ENCODE measurements at regions not wholly inside any gene's neighbourhood (a gene's known extent, or its start where the extent isn't known, plus 50 kb on each side); places are given as distances from the start of the nearest gene placed in this dataset.
A peak's percentile ranks its signal among the peaks of the same experiment; 100 is the strongest.
"Not testable (repeated sequence)": the region's sequence is repeated elsewhere in the genome, so short reads cannot be mapped to it uniquely, and the experiment has no call there.

DNA sequence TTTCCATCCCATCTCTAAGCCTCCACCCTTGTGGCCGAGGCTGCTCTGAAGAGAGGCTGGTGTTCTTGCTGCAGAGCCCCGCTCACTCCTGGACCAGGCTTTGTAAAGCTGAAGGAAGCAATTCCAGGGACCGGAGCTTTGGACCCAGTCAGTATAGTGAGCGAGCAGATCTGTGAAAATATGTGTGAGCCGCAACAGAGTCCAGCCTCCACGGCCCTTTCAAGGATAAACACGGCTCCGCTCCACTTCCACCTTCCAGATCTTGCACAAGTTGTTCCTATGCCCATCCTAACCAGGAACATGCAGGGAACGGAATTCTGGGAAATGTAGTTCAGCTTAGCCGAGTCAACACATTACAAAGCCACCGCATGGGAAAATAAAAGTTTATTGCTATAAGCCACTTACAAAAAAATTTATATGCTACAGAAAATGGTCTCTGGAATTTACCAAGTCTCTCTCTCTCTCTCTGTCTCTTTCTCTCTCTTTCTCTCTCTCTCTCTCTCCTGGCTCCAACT, 151.7 kb upstream of the ZNF521 start:
- Histone ChIP-seq H3K9me3 (ENCODE audit: control insufficient read depth in 5 of 5, low read length in 5 of 5) (peaks cover 0 to 7% (median 0%) of the 10 kb centered on the region in 5 donors), H3K9ac (ENCODE audit: low read length in 5 of 5) (peak overlapping the region in 4 of 5 donors; percentile 1 to 59 (median 48)), H3K36me3 (ENCODE audit: control insufficient read depth in 5 of 5, insufficient read depth in 5 of 5, low read length in 5 of 5) (no peaks in the 10 kb centered on the region), H3K27me3 (ENCODE audit: control insufficient read depth in 5 of 5, insufficient read depth in 4 of 5, low read length in 5 of 5) (no peaks in the 10 kb centered on the region), H3K27ac (ENCODE audit: low read depth, low read length) (no peak overlapping the region), H3K4me3 (ENCODE audit: low read depth in 1 of 5, low read length in 5 of 5) (peak overlapping the region; percentile 58 to 88 (median 73)), H3K4me1 (ENCODE audit: control insufficient read depth in 5 of 5, insufficient read depth in 5 of 5, low read length in 5 of 5) (peaks cover 0 to 9% (median 4%) of the 10 kb centered on the region in 5 donors)

GRCh38 chr18:25497151-25497794, 145.3 kb upstream of the ZNF521 start:
- Histone ChIP-seq H3K4me3 (ENCODE audit: low read depth in 1 of 5, low read length in 5 of 5) (no peak overlapping the region), H3K27ac (ENCODE audit: low read depth, low read length) (no peak overlapping the region), H3K9ac (ENCODE audit: low read length in 5 of 5) (no peak overlapping the region), H3K4me1 (ENCODE audit: control insufficient read depth in 5 of 5, insufficient read depth in 5 of 5, low read length in 5 of 5) (no peaks in the 10 kb centered on the region), H3K36me3 (ENCODE audit: control insufficient read depth in 5 of 5, insufficient read depth in 5 of 5, low read length in 5 of 5) (no peaks in the 10 kb centered on the region), H3K9me3 (ENCODE audit: control insufficient read depth in 5 of 5, low read length in 5 of 5) (peaks cover 0 to 7% (median 0%) of the 10 kb centered on the region in 5 donors), H3K27me3 (ENCODE audit: control insufficient read depth in 5 of 5, insufficient read depth in 4 of 5, low read length in 5 of 5) (no peaks in the 10 kb centered on the region)

DNA sequence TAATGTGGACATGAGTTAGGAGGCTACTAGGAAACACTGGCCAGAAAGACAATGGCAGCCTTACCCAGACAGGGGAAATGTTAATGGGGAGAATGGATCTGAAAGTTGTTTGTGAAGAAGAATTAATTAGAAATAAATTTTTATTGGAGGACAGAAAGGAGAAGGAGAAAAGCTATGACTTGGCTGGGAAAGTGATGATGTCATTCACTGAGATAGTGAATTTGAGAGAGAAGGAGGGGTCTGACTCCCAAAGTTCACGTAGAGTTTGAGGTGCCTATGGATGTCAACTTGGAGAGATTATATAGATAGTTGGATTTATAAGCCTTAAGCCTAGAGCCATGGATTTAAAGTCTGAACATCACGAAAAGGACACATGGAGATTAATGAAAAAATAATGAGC, 144.6 kb upstream of the ZNF521 start:
- Histone ChIP-seq H3K9me3 (ENCODE audit: control insufficient read depth in 5 of 5, low read length in 5 of 5) (peaks cover 0 to 7% (median 0%) of the 10 kb centered on the region in 5 donors), H3K9ac (ENCODE audit: low read length in 5 of 5) (no peak overlapping the region), H3K4me3 (ENCODE audit: low read depth in 1 of 5, low read length in 5 of 5) (no peak overlapping the region), H3K36me3 (ENCODE audit: control insufficient read depth in 5 of 5, insufficient read depth in 5 of 5, low read length in 5 of 5) (no peaks in the 10 kb centered on the region), H3K27ac (ENCODE audit: low read depth, low read length) (no peak overlapping the region), H3K4me1 (ENCODE audit: control insufficient read depth in 5 of 5, insufficient read depth in 5 of 5, low read length in 5 of 5) (no peaks in the 10 kb centered on the region), H3K27me3 (ENCODE audit: control insufficient read depth in 5 of 5, insufficient read depth in 4 of 5, low read length in 5 of 5) (no peaks in the 10 kb centered on the region)

DNA sequence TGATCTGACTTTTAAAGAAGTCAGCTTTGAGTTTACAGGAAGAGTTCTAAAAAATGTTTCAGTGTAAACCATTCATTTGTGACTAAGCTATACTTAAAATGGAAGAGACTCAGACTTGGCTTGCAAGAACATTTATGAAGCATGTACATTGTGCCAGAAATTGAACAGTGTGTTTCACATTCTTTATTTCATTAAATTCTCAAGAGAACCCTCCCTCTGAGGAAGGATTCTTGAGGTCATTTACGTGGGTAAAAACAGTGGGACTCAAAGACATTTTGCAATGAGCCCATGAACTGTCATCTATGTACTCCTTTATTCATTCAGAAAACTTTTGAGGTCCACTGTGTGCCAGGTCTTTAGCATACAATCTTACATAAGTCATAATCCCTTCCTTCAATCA, 143.6 kb upstream of the ZNF521 start:
- no peak overlapping the region for H3K27ac ChIP-seq (ENCODE audit: low read depth, low read length)
- H3K27me3 ChIP-seq (ENCODE audit: control insufficient read depth in 5 of 5, insufficient read depth in 4 of 5, low read length in 5 of 5), result no peaks in the 10 kb centered on the region
- no peaks in the 10 kb centered on the region for H3K36me3 ChIP-seq (ENCODE audit: control insufficient read depth in 5 of 5, insufficient read depth in 5 of 5, low read length in 5 of 5)
- H3K4me3 ChIP-seq (ENCODE audit: low read depth in 1 of 5, low read length in 5 of 5), result no peak overlapping the region
- no peak overlapping the region for H3K9ac ChIP-seq (ENCODE audit: low read length in 5 of 5)
- H3K4me1 ChIP-seq (ENCODE audit: control insufficient read depth in 5 of 5, insufficient read depth in 5 of 5, low read length in 5 of 5), result no peaks in the 10 kb centered on the region
- H3K9me3 ChIP-seq (ENCODE audit: control insufficient read depth in 5 of 5, low read length in 5 of 5), result peaks cover 0 to 7% (median 0%) of the 10 kb centered on the region in 5 donors

- Histone ChIP-seq H3K27ac (ENCODE audit: low read depth, low read length) (no peak overlapping the region), H3K36me3 (ENCODE audit: control insufficient read depth in 5 of 5, insufficient read depth in 5 of 5, low read length in 5 of 5) (no peaks in the 10 kb centered on the region), H3K4me3 (ENCODE audit: low read depth in 1 of 5, low read length in 5 of 5) (no peak overlapping the region), H3K9ac (ENCODE audit: low read length in 5 of 5) (no peak overlapping the region), H3K9me3 (ENCODE audit: control insufficient read depth in 5 of 5, low read length in 5 of 5) (peaks cover 0 to 7% (median 0%) of the 10 kb centered on the region in 5 donors), H3K27me3 (ENCODE audit: control insufficient read depth in 5 of 5, insufficient read depth in 4 of 5, low read length in 5 of 5) (no peaks in the 10 kb centered on the region), H3K4me1 (ENCODE audit: control insufficient read depth in 5 of 5, insufficient read depth in 5 of 5, low read length in 5 of 5) (no peaks in the 10 kb centered on the region)
These were observed 142.9 kb upstream of the ZNF521 start for GRCh38 chr18:25494888-25495287.

DNA sequence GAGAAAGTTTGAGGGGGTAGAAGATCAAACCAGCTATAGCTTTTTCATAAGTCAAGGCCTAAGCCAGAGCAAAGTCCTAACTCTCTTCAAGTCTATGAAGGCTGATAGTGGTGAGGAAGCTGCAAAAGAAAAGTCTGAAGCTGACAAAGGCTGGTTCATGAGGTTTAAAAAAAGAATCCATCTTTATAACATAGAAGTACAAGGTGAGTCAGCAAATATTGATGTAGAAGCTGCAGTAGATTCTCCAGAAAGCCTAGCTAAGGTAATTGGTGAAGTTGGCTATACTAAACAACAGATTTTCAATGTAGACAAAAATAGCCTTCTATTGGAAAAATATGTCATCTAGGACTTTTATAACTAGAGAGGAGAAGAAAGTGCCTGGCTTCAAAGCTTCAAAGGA, 141.4 kb upstream of the ZNF521 start:
- peaks cover 0 to 4% (median 0%) of the 10 kb centered on the region in 5 donors for H3K9me3 ChIP-seq (ENCODE audit: control insufficient read depth in 5 of 5, low read length in 5 of 5)
- H3K27ac ChIP-seq (ENCODE audit: low read depth, low read length), result no peak overlapping the region
- H3K4me3 ChIP-seq (ENCODE audit: low read depth in 1 of 5, low read length in 5 of 5), result no peak overlapping the region
- no peak overlapping the region for H3K9ac ChIP-seq (ENCODE audit: low read length in 5 of 5)
- H3K27me3 ChIP-seq (ENCODE audit: control insufficient read depth in 5 of 5, insufficient read depth in 4 of 5, low read length in 5 of 5), result no peaks in the 10 kb centered on the region
- H3K36me3 ChIP-seq (ENCODE audit: control insufficient read depth in 5 of 5, insufficient read depth in 5 of 5, low read length in 5 of 5), result no peaks in the 10 kb centered on the region
- H3K4me1 ChIP-seq (ENCODE audit: control insufficient read depth in 5 of 5, insufficient read depth in 5 of 5, low read length in 5 of 5), result no peaks in the 10 kb centered on the region

- Histone ChIP-seq H3K4me3 (ENCODE audit: low read depth in 1 of 5, low read length in 5 of 5) (no peak overlapping the region), H3K27me3 (ENCODE audit: control insufficient read depth in 5 of 5, insufficient read depth in 4 of 5, low read length in 5 of 5) (no peaks in the 10 kb centered on the region), H3K36me3 (ENCODE audit: control insufficient read depth in 5 of 5, insufficient read depth in 5 of 5, low read length in 5 of 5) (no peaks in the 10 kb centered on the region), H3K9ac (ENCODE audit: low read length in 5 of 5) (no peak overlapping the region), H3K9me3 (ENCODE audit: control insufficient read depth in 5 of 5, low read length in 5 of 5) (peaks cover 0 to 4% (median 0%) of the 10 kb centered on the region in 5 donors), H3K4me1 (ENCODE audit: control insufficient read depth in 5 of 5, insufficient read depth in 5 of 5, low read length in 5 of 5) (no peaks in the 10 kb centered on the region), H3K27ac (ENCODE audit: low read depth, low read length) (no peak overlapping the region)
These were observed 138.3 kb upstream of the ZNF521 start for GRCh38 chr18:25490316-25490715.

- Histone ChIP-seq H3K27me3 (ENCODE audit: control insufficient read depth in 5 of 5, insufficient read depth in 4 of 5, low read length in 5 of 5) (no peaks in the 10 kb centered on the region), H3K9ac (ENCODE audit: low read length in 5 of 5) (no peak overlapping the region), H3K27ac (ENCODE audit: low read depth, low read length) (no peak overlapping the region), H3K4me1 (ENCODE audit: control insufficient read depth in 5 of 5, insufficient read depth in 5 of 5, low read length in 5 of 5) (peaks cover 0 to 3% (median 0%) of the 10 kb centered on the region in 5 donors), H3K9me3 (ENCODE audit: control insufficient read depth in 5 of 5, low read length in 5 of 5) (peaks cover 0 to 5% (median 4%) of the 10 kb centered on the region in 5 donors), H3K4me3 (ENCODE audit: low read depth in 1 of 5, low read length in 5 of 5) (no peak overlapping the region), H3K36me3 (ENCODE audit: control insufficient read depth in 5 of 5, insufficient read depth in 5 of 5, low read length in 5 of 5) (no peaks in the 10 kb centered on the region)
These were observed 121.0 kb upstream of the ZNF521 start for GRCh38 chr18:25473008-25473407.

DNA sequence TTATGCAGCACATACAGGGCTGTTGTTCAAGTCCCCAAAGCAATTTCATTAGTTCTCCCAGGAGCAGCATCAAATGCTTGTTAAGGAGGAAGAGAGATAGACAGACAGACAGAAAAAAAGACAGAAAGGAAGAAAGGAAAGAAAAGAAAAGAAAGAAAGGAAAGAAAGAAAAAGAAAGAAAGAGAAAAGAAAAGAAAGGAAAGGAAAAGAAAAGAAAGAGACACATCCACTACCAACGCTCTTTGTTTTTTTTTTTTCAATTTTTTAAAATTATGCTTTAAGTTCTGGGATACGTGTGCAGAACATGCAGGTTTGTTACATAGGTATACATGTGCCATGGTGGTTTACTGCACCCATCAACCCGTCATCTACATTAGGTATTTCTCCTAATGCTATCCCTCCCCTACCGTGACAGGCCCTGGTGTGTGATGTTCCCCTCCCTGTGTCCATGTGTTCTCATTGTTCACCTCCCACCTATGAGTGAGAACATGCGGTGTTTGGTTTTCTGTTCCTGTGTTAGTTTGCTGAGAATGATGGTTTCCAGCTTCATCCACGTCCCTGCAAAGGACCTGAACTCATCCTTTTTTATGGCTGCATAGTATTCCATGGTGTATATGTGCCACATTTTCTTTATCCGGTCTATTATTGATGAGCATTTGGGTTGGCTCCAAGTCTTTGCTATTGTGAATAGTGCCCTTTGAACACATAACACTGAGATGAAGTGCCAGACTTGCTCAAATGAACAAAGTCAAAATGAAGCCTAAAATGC, 119.0 kb upstream of the ZNF521 start:
- peaks cover 0 to 18% (median 9%) of the 10 kb centered on the region in 5 donors for H3K4me1 ChIP-seq (ENCODE audit: control insufficient read depth in 5 of 5, insufficient read depth in 5 of 5, low read length in 5 of 5)
- not testable (repeated sequence) for H3K4me3 ChIP-seq (ENCODE audit: low read depth in 1 of 5, low read length in 5 of 5); H3K27me3 ChIP-seq (ENCODE audit: control insufficient read depth in 5 of 5, insufficient read depth in 4 of 5, low read length in 5 of 5)

GRCh38 chr18:25470062-25470461, 118.1 kb upstream of the ZNF521 start:
- Histone ChIP-seq H3K27ac (ENCODE audit: low read depth, low read length) (no peak overlapping the region), H3K4me1 (ENCODE audit: control insufficient read depth in 5 of 5, insufficient read depth in 5 of 5, low read length in 5 of 5) (peaks cover 0 to 18% (median 9%) of the 10 kb centered on the region in 5 donors), H3K9me3 (ENCODE audit: control insufficient read depth in 5 of 5, low read length in 5 of 5) (no peaks in the 10 kb centered on the region), H3K36me3 (ENCODE audit: control insufficient read depth in 5 of 5, insufficient read depth in 5 of 5, low read length in 5 of 5) (no peaks in the 10 kb centered on the region), H3K27me3 (ENCODE audit: control insufficient read depth in 5 of 5, insufficient read depth in 4 of 5, low read length in 5 of 5) (no peaks in the 10 kb centered on the region), H3K9ac (ENCODE audit: low read length in 5 of 5) (no peak overlapping the region), H3K4me3 (ENCODE audit: low read depth in 1 of 5, low read length in 5 of 5) (no peak overlapping the region)

More for the DNA sequence above, 119.0 kb upstream of the ZNF521 start:
- not testable (repeated sequence) for H3K27ac ChIP-seq (ENCODE audit: low read depth, low read length); H3K9ac ChIP-seq (ENCODE audit: low read length in 5 of 5); H3K36me3 ChIP-seq (ENCODE audit: control insufficient read depth in 5 of 5, insufficient read depth in 5 of 5, low read length in 5 of 5); H3K9me3 ChIP-seq (ENCODE audit: control insufficient read depth in 5 of 5, low read length in 5 of 5)

All from subcutaneous abdominal adipose tissue (tissue), 5 donors.